Coronary artery (tissue), 2 donors: ENCODE measurements at regions not wholly inside any gene's neighbourhood (a gene's known extent, or its start where the extent isn't known, plus 50 kb on each side); places are given as distances from the start of the nearest gene placed in this dataset.

Source experiments
- DNase-seq: peaks from one replicate; pipeline ENCODE4 v3.0.0-alpha.2; 2017; ENCODE audit warnings: low spot score
- H3K27ac ChIP-seq, 2 donors: fragments of 200-600 bp; sonication (generic); one replicate each; pipeline ENCODE4 v1.5.1; 2016 to 2019
- H3K4me3 ChIP-seq: fragments of 200-600 bp; sonication (generic); 2 replicates; pipeline ENCODE4 v1.5.1; 2016; ENCODE audit warnings: mild to moderate bottlenecking, moderate library complexity
- TF ChIP-seq, protein P1 (sequence below): fragments of 200-600 bp; sonication (generic); IDR thresholded peaks from one replicate; pipeline ENCODE4 v1.5.1; 2019; ENCODE audit warnings: antibody characterized with exemption

DNA sequence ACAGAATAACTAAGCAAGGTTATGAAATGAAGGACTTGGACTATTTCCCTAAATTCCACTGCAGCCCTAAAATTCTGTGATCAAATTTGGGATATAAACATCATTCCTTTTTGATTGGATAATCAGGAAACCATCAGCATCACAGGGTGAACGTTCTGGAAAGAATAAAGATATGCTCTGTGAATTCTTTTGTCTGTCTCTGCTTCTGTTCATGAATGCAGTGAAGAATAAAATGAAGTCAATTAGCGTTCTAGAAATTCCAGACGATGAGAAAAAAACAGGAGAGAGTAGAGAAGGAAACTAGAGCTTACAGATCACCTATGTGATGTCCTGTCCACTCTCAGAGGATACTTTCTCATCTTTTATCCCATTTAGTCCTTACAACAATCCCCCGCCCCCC, 295.1 kb upstream of the SOX9 start:
- Histone ChIP-seq H3K27ac (no peak overlapping the region), H3K4me3 (no peak overlapping the region)
- TF ChIP-seq, protein P1, sequence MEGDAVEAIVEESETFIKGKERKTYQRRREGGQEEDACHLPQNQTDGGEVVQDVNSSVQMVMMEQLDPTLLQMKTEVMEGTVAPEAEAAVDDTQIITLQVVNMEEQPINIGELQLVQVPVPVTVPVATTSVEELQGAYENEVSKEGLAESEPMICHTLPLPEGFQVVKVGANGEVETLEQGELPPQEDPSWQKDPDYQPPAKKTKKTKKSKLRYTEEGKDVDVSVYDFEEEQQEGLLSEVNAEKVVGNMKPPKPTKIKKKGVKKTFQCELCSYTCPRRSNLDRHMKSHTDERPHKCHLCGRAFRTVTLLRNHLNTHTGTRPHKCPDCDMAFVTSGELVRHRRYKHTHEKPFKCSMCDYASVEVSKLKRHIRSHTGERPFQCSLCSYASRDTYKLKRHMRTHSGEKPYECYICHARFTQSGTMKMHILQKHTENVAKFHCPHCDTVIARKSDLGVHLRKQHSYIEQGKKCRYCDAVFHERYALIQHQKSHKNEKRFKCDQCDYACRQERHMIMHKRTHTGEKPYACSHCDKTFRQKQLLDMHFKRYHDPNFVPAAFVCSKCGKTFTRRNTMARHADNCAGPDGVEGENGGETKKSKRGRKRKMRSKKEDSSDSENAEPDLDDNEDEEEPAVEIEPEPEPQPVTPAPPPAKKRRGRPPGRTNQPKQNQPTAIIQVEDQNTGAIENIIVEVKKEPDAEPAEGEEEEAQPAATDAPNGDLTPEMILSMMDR, result no peak
- DNase-seq, result no peak

DNA sequence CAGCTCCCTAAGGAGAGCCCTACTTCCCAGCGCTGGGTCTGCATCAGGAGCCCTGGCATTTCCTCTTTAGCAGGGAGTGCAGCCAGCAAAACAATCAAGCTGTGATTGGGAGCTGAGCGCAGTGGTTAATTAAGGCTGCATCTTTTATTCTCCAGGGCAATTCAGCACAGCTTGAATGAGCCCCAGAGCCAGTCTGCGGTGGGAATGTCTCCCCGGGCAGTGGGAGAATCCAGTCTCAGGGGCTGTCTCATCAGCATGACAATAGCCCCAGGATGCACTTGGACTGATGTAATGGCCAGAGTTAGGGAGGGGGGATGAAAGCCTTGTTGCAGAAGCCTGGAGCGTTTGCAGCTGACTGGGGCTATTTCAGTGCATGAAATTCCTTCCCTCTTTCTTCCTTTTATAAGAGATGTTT, 292.6 kb upstream of the SOX9 start:
- TF ChIP-seq, protein P1, result no peak
- H3K27ac ChIP-seq, result no peak overlapping the region
- no peak for DNase-seq
- H3K4me3 ChIP-seq, result no peak overlapping the region

DNA sequence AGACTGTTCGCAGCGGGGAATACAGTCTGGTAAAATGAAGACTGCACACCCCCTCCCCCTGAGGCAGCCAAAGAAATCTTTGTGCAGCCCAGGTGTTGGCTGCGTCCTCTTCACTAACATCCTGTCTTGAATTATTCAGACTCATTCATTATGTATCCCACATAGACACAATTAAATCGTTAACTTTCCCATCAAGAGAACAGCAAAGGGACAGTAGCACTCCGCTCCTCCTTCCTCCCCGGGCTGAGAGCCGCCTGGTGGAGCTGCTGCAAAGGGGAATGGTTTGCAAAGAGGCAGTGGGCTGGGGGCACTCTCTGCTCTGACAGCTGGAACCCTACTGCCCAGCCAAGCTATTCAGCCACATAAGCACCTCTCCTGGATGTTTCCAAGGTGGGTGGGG, 290.0 kb upstream of the SOX9 start:
- Histone ChIP-seq H3K27ac (no peak overlapping the region), H3K4me3 (no peak overlapping the region)
- no peak for DNase-seq
- TF ChIP-seq, protein P1, result no peak

GRCh38 chr17:71842986-71843385, 277.8 kb upstream of the SOX9 start:
- no peak for DNase-seq
- Histone ChIP-seq H3K27ac (no peak overlapping the region), H3K4me3 (no peak overlapping the region)
- TF ChIP-seq, protein P1, result no peak

- TF ChIP-seq, protein P1, result no peak
These were observed 275.5 kb upstream of the SOX9 start for GRCh38 chr17:71845337-71845736.

DNA sequence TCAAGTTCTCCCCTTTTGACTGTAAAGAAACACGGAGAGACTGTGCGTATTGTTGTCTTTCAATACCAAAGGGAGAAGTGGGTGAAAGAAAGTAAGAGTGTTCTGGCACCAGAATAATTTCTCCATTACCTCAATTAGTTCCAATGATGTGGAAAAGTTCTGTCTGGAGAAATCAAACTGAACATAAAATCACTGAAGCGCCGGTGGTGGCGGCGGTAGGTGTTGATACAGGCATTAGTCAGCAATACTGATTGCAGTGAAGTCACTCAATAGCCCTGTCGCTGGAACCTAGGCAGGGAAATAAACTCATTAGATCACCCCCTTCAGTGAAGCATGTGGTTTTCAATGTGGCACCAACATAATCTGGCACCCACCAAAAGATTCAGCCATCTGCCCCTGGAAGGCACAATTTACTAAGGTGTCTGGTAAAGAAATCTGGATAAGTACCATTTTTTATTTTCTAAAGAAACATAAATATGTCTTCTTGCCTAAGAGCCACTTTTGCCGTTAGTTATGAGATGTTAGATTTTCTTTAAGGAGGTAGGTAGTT, 274.2 kb upstream of the SOX9 start:
- no peak for DNase-seq
- Histone ChIP-seq H3K4me3 (no peak overlapping the region), H3K27ac (no peak overlapping the region)
- TF ChIP-seq, protein P1, result no peak

More at GRCh38 chr17:71845337-71845736, 275.5 kb upstream of the SOX9 start:
- no peak for DNase-seq
- no peak overlapping the region for H3K4me3 ChIP-seq
- no peak overlapping the region for H3K27ac ChIP-seq
